ENCODE measurements at regions not wholly inside any gene's neighbourhood (a gene's known extent, or its start where the extent isn't known, plus 50 kb on each side); places are given as distances from the start of the nearest gene placed in this dataset.
"Not testable (repeated sequence)": the region's sequence is repeated elsewhere in the genome, so short reads cannot be mapped to it uniquely, and the experiment has no call there.

DNA sequence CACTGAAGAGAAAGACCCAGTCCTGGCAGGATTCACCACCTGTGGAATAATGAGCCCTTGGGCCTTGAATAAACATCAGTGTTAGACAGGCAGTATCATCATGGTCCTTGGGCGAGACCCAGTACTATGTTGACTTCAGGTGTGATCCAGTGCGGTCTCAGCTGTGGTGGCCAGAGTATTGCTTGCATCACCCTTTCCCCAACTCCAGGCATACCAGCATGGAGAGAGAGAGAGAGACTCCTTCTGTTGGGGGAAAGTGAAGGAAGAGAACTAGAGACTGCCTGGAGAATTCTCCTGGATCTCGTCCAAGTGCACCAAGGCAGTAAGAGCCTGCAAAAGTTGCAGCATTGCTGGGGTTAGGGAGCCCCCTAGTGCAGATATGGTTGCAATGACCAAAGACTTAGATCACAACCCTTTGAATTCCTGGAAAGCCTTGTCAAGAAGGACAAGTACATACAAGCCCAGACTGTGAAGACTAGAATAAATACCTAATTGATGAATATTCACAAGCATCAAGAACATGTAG, 61.1 kb upstream of the VAMP7 start:
- peak; percentile 1 to 55 for DNase-seq

GRCh38 chrX:155819525-155819924, 61.6 kb upstream of the VAMP7 start:
- DNase-seq, result no peak

DNA sequence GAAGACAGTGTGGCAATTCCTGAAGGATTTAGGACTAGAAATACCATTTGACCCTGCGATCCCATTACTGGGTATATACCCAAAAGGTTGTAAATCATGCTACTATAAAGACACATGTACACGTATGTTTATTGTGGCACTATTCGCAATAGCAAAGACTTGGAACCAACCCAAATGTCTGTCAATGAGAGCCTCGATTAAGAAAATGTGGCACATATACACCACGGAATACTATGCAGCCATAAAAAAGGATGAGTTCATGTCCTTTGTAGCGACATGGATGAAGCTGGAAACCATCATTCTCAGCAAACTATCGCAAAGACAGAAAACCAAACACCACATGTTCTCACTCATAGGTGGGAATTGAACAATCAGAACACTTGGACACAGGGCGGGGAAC, 66.8 kb upstream of the VAMP7 start:
- DNase-seq, result not testable (repeated sequence)

GRCh38 chrX:155779831-155780230, 101.3 kb upstream of the VAMP7 start:
- no peak for DNase-seq

DNA sequence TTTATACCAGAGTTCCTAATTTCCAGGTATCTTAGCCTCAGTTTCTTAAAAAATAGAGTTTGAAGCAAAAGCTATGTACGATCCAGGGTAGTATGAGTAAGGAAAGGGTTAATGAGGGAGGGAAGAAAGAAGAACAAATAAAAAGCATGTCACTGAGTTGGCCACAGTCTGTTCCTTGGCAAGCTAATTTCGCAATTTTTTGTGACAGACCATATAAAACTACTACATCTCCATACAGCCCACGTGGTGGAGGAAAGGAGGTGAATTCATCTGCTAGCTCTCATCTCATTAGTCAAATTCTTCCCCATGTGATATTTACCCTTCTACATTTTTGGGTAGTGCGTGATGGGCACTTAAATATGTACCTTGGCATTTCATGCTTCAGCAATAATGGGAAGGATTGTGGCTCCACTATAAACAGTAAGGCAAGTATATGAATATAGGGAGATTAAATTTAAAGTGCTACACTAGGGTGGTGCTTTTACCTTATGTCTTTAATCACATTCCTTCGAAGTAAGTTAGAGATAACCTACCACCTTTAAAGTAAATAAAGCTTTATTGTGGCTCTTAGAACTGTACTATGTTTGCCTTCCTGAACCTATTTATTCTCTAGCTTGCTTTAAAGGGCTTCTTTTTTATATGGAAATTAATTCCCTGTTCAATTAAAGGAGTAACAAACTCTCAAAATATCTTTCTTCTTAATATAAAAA, 102.1 kb upstream of the VAMP7 start:
- no peak for DNase-seq

DNA sequence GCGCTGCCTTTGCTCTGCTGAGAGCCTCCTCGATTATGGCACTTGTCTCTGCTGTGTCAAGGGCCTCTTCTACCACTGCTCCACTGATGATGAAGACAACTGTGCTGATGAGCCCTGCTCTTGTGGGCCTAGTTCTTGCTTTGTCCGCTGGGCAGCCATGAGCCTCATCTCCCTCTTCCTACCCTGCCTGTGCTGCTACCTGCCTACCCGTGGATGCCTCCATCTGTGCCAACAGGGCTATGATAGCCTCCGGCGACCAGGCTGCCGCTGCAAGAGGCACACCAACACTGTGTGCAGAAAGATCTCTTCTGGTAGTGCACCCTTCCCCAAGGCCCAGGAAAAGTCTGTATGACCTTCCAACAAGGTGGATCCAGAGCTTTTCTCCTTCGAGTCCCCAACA, 106.8 kb upstream of the VAMP7 start:
- DNase-seq, result no peak

GRCh38 chrX:155767876-155768769, 113.0 kb upstream of the VAMP7 start:
- no peak for DNase-seq

GRCh38 chrX:155767051-155767875, 113.9 kb upstream of the VAMP7 start:
- peak; percentile 32 to 70 for DNase-seq

DNA sequence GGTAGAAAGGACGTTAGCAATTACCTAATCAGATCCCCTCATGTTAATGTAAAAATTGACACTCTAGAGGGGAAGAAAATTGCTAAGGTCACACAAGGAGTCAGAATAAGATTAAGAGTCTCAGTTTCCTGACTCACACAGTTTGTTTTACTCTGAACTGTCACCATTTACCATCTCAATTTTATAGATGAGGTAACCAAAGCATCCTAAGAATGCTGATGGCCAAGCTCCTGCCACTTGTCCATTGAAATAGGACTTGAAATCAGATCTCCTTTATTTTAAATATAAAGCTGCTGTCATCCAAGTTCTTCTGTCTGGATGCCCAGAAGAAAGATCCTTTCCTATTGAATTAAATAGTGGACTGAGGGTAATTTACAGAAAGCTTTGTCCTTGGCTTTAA, 114.8 kb upstream of the VAMP7 start:
- DNase-seq, result no peak

DNA sequence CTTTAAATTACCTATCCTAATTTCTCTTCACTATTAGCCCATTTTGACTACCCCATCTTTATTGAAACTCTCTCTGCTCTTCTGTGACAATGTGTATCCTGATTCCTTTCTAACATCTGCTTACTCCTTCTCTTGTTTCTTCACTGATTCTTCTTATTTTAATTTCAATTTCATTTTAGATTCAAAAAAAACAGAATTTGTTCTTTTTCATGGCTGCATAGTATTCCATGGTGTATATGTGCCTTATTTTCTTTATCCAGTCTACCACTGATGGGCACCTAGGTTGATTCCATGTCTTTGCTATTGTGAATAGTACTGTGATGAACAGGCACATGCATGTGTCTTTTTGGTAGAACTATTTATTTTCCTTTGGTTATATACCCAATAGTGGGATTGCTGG, 120.0 kb upstream of the VAMP7 start:
- DNase-seq, result no peak

DNA sequence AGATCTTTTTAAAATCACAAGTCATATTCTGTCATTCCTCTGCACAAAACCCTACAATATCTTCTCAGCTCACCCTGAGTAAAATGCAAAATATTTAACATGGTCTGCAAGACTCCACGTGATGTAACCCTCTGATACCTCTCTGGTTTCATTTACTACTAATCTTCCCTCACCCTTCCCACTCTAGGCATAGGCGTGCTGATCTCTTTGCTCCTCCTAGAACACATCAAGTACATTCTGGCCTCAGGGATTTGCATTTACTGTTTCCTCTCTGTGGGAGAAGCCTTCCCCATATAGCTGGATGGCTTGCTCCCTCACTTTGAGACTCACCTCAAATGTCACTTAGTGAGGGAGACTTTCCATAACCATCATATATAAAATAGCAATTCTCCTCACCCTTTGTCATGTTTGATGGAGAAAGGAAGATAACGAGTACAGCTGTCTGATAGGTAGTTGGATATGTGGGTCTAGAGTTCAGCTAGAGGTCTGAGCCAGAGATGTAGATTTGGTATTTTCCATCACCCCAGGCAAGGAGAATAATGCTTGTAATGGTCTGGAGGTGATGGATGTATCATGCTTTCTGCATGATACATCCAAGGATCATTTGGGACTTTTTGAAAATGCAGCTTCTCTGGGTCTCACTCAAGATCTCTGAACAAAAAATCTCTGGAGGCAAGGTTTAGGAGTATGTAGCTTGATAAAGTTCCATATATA, 123.9 kb upstream of the VAMP7 start:
- DNase-seq, result no peak

DNA sequence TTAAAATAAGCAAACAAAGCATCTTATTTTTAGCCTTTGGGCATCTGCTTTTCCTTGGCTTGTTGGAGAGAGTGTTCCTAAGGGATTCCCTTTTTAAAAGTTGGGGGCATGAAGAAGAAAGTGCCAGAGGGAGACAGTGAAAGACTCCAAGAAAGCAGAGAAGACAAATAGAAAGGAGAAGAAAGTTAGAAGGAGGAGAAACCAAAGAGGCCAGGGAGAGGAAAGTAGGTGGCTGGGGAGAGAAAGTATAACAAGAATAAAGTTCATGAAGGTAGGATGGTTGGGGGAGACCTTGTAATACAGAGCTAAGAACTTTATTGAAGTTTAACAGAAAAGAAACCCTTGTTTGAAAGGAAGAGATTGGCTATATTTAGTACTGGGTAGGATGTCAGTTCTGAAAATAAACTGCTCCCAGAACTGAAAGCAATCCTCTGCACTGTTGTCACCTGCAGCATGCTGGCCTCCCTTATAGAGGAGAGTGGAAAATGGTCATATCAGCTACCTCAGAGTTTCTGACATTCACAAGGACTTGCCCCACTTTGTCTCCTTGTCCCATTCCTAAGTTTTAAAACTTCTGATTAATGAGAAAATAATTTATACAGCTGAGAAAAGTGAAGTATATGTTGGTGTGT, 125.3 kb upstream of the VAMP7 start:
- DNase-seq, result no peak

DNA sequence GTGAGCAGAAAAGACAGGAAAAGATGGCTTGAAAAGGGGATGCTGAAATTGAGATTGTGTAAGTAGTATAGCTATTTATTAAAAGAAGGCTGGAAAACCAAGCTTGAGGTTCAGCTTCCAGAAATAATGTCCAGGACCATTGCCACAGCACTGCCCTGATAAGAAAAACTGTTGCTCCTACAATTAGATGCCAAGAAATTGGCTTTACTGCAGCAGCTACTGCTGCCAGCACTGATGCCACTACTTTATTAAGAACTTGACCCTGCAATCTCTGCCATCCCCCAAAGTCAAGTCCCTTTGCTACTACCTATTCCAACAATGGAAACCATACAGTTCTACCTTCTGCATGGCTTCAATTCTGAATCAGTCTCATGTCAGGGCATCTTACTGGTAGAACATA, 130.0 kb upstream of the VAMP7 start:
- DNase-seq, result no peak

GRCh38 chrX:155747520-155747919, 133.6 kb upstream of the VAMP7 start:
- no peak for DNase-seq

GRCh38 chrX:155745792-155746191, 133.0 kb upstream of the TMLHE start:
- no peak for DNase-seq

DNA sequence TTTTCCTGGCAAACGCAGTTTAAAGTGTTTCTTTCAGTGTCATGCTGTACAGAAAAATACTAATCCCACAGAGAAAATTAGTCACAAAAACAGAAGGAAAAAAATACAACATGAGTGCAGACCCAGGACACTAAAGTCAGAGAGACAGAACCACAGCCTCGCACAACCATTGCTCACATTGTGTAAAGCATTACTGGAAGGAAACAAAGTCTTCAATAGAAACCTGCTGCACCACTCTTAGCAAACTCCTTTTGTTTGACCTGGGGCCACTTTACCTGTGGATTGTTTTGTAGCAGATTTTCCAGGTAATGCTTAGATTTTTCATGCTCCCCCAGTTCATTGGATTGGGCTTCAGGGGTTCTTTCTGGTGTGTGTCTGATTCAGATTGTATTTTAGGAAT, 131.8 kb upstream of the TMLHE start:
- no peak for DNase-seq

GRCh38 chrX:155728335-155728734, 115.6 kb upstream of the TMLHE start:
- DNase-seq, result not testable (repeated sequence)

GRCh38 chrX:155718972-155719586, 106.3 kb upstream of the TMLHE start:
- no peak for DNase-seq

- DNase-seq, result no peak
Observed at GRCh38 chrX:155715141-155715540, 102.4 kb upstream of the TMLHE start.

GRCh38 chrX:155695419-155695818, 82.7 kb upstream of the TMLHE start:
- no peak for DNase-seq

GRCh38 chrX:155694649-155695048, 81.9 kb upstream of the TMLHE start:
- DNase-seq, result no peak

DNA sequence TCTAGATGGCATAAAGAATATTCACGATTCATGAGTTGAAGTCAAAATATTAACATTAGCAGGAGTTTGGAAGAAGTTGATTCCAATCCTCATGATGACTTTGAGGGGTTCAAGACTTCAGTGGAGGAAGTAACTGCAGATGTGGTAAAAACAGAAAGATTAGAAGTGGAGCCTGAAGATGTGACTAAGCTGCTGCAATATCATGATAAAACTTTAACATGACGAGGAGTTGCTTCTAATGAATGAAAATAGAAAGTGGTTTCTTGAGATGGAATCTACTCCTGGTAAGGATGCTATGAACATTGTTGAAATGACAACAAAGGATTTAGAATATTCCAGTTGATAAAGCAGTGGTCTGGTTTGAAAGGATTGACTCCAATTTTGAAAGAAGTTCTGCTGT, 70.1 kb upstream of the TMLHE start:
- no peak for DNase-seq
